Adrenal gland (tissue), 9 donors: ENCODE measurements at regions not wholly inside any gene's neighbourhood (a gene's known extent, or its start where the extent isn't known, plus 50 kb on each side); places are given as distances from the start of the nearest gene placed in this dataset.
"Not testable (repeated sequence)": the region's sequence is repeated elsewhere in the genome, so short reads cannot be mapped to it uniquely, and the experiment has no call there.

Experiments
- DNase-seq, 7 donors: peaks; one replicate each; pipeline ENCODE4 v3.0.0-alpha.2; 2019 to 2020
- H3K27ac ChIP-seq, 5 donors: fragments of 200-600 bp; sonication (generic) in 4 of 5; 1 replicate in 3 of 5; 2 replicates in 2 of 5; pipeline versions ENCODE4 v1.5.1 to v1.8.0; 2016 to 2020; ENCODE audit warnings: mild to moderate bottlenecking in 1 of 5
- H3K27me3 ChIP-seq: fragments of 200-600 bp; 2 replicates; pipeline ENCODE4 v1.8.0; 2021
- H3K36me3 ChIP-seq, 2 donors: fragments of 200-600 bp; replicated peaks in 1 of 2; 1 replicate in 1 of 2; 2 replicates in 1 of 2; pipeline versions ENCODE4 v1.5.1 to v1.8.0; 2018 to 2022
- H3K4me1 ChIP-seq, 2 donors: fragments of 200-600 bp; replicated peaks in 1 of 2; 1 replicate in 1 of 2; 2 replicates in 1 of 2; pipeline versions ENCODE4 v1.5.1 to v1.8.0; 2018 to 2021
- H3K4me3 ChIP-seq, 4 donors: fragments of 200-600 bp; sonication (generic) in 3 of 4; one replicate each; pipeline ENCODE4 v1.5.1; 2016 to 2018
- H3K9me3 ChIP-seq, 3 donors: fragments of 200-600 bp; sonication (generic) in 1 of 3; replicated peaks in 1 of 3; 1 replicate in 2 of 3; 2 replicates in 1 of 3; pipeline versions ENCODE4 v1.5.1 to v1.8.0; 2016 to 2021
- WGBS, 4 donors: extraction: QIAGEN DNeasy Blood & Tissue Kit in 2 of 4; methylation state at CpG; one replicate each; pipeline versions ENCODE4 v1.1.5 to v1.1.7; 2013 to 2017; 5-methylcytosine and 5-hydroxymethylcytosine counted together
- intact Hi-C, 2 donors: fragments of 100-400 bp; cut with DNase I; formaldehyde crosslinking; loops; one replicate each; pipeline versions ENCODE4 v1.14.1 to v1.15.0; 2022 to 2023
- donor health status: healthy with polysubstance abuse.
- donor health status: Bipolar disorder and iron deficiency.
- donor health status: DM: yes; HTN: yes; CAD: no.
- donor health status: DM: no; HTN: no; CAD: no.
- donor health status: DM: no; HTN: no; CAD: no.

DNA sequence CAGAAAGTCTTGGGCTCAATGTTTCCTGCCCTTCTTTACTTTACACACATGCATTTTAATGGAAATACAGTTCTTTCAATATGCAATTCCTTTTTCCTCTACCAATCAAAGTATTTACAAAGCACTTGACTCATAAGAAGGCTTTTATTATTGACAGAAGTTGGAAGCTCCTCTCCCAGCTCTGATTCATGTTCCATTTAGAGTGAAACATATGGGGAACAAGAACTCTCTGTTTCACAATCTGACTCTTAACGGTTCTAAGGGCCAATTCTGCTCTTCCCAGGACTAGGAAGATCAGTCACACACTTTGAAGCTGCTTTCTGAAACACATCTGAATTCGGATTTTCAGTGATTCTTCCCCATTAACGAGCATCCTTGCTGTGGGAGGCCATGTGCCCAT, 300.5 kb downstream of the ANAPC1 start:
- H3K4me1 ChIP-seq, H3K27ac ChIP-seq, intact Hi-C loops, H3K9me3 ChIP-seq, H3K27me3 ChIP-seq, H3K36me3 ChIP-seq, DNase-seq, H3K4me3 ChIP-seq: not testable (repeated sequence)
- no CpG with 5 or more reads among the region's 3 CpGs for WGBS, 4 donors

DNA sequence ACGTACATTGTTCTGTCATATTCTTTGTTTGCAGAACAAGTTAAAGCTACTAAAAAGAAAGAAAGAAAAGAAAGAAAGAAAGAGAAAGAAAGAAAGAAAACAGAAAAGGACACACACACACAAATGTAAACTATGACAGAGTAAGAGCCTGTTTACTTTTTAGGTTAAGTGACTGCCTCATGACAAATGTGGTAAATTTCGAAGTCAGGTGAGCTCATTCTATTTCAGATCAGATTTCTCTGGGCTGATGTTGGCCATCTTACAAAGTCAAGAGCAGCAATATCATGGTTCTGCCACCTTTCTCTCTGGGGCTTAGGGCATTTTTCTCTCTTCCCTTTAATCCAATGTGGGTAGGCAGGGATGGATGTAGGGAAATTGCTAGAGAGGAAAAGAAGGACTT, 299.5 kb downstream of the ANAPC1 start:
- H3K4me1 ChIP-seq, DNase-seq: not testable (repeated sequence)
- WGBS, 4 donors: 41 to 71% (median 51%) methylated on average over 1 of the region's 2 CpGs

GRCh38 chr2:111584950-111585349, 299.0 kb downstream of the ANAPC1 start:
- H3K27me3 ChIP-seq, H3K4me3 ChIP-seq, intact Hi-C loops, H3K4me1 ChIP-seq, H3K36me3 ChIP-seq, H3K27ac ChIP-seq, H3K9me3 ChIP-seq: not testable (repeated sequence)
- peak in 6 of 7 donors; percentile 25 to 71 (median 58) for DNase-seq
- 34 to 67% (median 46%) methylated on average over 1 to 6 of the region's 6 CpGs for WGBS, 4 donors

More for the DNA sequence above, 299.5 kb downstream of the ANAPC1 start:
- H3K9me3 ChIP-seq, H3K36me3 ChIP-seq, H3K27me3 ChIP-seq, H3K4me3 ChIP-seq, H3K27ac ChIP-seq, intact Hi-C loops: not testable (repeated sequence)

- H3K4me1 ChIP-seq, intact Hi-C loops, H3K4me3 ChIP-seq, H3K27me3 ChIP-seq, H3K9me3 ChIP-seq, H3K27ac ChIP-seq, H3K36me3 ChIP-seq: not testable (repeated sequence)
- WGBS, 4 donors: 77 to 86% (median 83%) methylated on average over 1 to 2 of the region's 2 CpGs; no CpG with 5 or more reads in 1 of the 4 donors
- peak in 1 of 7 donors; percentile 7 for DNase-seq
Observed at GRCh38 chr2:111586014-111586413, 298.0 kb downstream of the ANAPC1 start.

- H3K27ac ChIP-seq, H3K36me3 ChIP-seq, H3K27me3 ChIP-seq, H3K9me3 ChIP-seq, intact Hi-C loops, H3K4me1 ChIP-seq, H3K4me3 ChIP-seq, DNase-seq: not testable (repeated sequence)
- 85 to 100% (median 100%) methylated on average over 1 to 3 of the region's 7 CpGs; no CpG with 5 or more reads in 1 of the 4 donors for WGBS, 4 donors
Observed at GRCh38 chr2:111595072-111595471, 288.9 kb downstream of the ANAPC1 start.

DNA sequence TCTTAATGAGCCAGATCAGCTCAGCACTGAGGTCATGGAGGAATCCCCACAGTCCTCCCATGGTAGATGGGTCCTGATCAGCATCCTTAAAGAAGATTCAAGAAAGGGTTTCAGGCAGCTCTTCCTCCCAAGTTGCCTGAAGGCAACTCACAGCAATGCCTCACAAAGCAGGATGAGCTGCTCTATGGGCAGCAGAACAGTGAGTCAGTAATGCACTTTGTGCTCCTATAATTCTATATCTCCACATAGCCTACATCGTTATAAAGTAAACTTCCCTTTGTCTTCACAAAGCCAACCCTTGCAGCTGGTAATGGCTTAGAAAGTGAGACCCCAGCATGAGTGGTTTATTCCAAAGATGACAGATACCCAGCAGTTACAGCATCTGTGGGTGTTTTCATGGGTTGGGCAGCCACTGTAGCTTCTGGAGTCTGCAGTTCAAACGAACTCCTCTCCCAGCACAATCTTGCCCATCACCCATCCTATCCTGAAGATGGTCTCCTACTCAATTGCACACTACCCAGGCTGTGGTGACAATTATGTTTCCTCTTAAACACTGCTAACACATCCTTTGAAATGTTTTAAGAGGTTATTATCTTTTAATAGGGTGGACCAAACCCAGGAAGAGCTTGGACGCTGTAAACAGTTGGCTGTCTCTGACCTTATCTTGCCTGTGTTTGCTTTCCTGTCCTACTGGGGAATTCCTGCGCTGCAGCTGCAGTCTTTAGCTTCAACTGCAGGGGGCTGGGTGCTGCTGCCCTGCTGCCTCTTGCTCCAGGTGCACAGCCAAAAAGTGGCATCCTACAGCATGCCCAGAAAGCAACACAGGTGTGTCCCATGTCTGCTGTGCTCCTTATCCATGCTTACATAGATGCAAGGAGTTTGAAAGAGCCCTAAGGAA, 286.9 kb downstream of the ANAPC1 start:
- H3K27ac ChIP-seq, H3K27me3 ChIP-seq, H3K4me3 ChIP-seq, DNase-seq, H3K9me3 ChIP-seq, H3K36me3 ChIP-seq, intact Hi-C loops, H3K4me1 ChIP-seq: not testable (repeated sequence)
- WGBS, 4 donors: 58 to 80% (median 73%) methylated on average over 1 to 2 of the region's 4 CpGs

GRCh38 chr2:111598944-111599343, 285.0 kb downstream of the ANAPC1 start:
- H3K4me3 ChIP-seq, DNase-seq, H3K27ac ChIP-seq, intact Hi-C loops, H3K27me3 ChIP-seq, H3K4me1 ChIP-seq, H3K9me3 ChIP-seq, H3K36me3 ChIP-seq: not testable (repeated sequence)
- WGBS, 4 donors: 73 to 88% (median 73%) methylated on average over 2 of the region's 2 CpGs; no CpG with 5 or more reads in 1 of the 4 donors

DNA sequence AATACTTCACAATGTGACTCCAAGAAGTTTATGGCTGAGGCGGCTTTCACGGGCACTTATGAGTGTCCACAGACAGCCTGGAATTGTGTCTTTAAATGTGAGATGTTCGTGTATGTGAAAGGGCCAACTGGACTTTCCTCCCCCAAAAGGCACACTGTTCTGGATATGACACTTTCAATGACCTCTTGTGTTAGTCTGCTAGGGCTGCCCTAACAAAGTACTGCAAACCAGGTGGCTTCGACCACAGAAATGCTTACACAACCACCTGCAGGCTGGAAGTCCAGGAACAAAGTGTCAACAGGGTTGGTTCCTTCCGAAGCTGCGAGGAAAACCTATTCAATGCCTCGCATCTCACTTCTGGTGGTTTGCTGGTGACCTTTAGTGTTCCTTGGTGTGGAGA, 281.7 kb downstream of the ANAPC1 start:
- H3K27ac ChIP-seq, H3K27me3 ChIP-seq, H3K9me3 ChIP-seq, intact Hi-C loops, DNase-seq, H3K4me1 ChIP-seq, H3K4me3 ChIP-seq, H3K36me3 ChIP-seq: not testable (repeated sequence)
- 80 to 86% (median 82%) methylated on average over 3 to 7 of the region's 7 CpGs; no CpG with 5 or more reads in 1 of the 4 donors for WGBS, 4 donors

DNA sequence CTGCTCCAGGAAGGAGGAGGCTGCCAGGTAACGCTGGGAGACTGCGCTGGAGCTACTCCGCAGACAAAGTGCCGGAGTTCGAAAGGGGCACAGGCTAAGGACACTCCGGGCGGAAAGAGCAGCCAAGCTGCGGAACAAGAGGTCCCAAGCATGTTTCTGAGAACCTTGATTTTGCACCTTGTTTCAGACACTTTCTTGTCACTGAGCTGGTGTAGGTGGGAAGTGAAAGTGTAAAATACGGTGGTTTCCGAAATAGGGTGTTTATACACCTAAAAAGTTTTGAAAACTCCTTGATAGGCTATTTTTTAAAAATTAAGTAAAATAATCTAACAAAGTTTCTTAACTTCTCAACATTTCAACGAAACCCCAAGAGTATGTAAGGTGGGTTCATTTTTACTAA, 278.2 kb downstream of the ANAPC1 start:
- H3K4me3 ChIP-seq, H3K27ac ChIP-seq, H3K4me1 ChIP-seq, DNase-seq, H3K27me3 ChIP-seq, H3K36me3 ChIP-seq, intact Hi-C loops, H3K9me3 ChIP-seq: not testable (repeated sequence)
- 76 to 97% (median 95%) methylated on average over 4 to 7 of the region's 11 CpGs for WGBS, 4 donors

DNA sequence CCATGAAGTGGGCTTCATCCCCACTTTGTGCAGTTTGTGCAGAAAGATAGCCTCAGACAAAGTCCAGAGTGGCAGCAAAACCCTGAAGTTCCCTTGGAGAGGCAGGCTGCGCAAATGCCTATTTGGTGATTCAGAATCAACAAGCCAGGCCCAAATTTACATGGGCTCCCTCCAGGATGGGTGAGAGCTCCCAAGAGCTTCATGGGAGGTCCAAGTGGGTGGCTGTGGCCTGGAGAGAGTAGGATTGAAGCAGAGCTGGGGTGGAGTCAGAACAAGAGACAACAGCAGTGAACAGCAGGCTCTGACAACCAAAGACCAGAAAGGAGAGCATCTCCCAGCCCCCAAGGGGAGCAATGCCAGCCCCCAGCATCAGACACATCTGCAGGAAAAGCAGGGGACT, 277.4 kb downstream of the ANAPC1 start:
- H3K27ac ChIP-seq, H3K9me3 ChIP-seq, H3K4me3 ChIP-seq, H3K27me3 ChIP-seq, H3K36me3 ChIP-seq, DNase-seq, intact Hi-C loops, H3K4me1 ChIP-seq: not testable (repeated sequence)
- no CpG with 5 or more reads among the region's 1 CpG for WGBS, 4 donors

- H3K9me3 ChIP-seq, H3K4me1 ChIP-seq, H3K27ac ChIP-seq, intact Hi-C loops, H3K27me3 ChIP-seq, DNase-seq, H3K36me3 ChIP-seq, H3K4me3 ChIP-seq: not testable (repeated sequence)
- WGBS, 4 donors: 80 to 98% (median 95%) methylated on average over 1 to 4 of the region's 5 CpGs
Observed at GRCh38 chr2:111609146-111609844, 274.7 kb downstream of the ANAPC1 start.
